Skeletal muscle tissue (tissue), 3 donors: ENCODE measurements at regions not wholly inside any gene's neighbourhood (a gene's known extent, or its start where the extent isn't known, plus 50 kb on each side); places are given as distances from the start of the nearest gene placed in this dataset.

Source experiments
- H3K27ac ChIP-seq: one replicate; pipeline ENCODE4 v1.7.0; 2013; ENCODE audit warnings: mild to moderate bottlenecking, low read depth, low read length, inconsistent platforms
- H3K27me3 ChIP-seq, 3 donors: one replicate each; pipeline ENCODE4 v1.7.0; 2013; ENCODE audit warnings: low read length in 3 of 3; ENCODE audit not compliant: control insufficient read depth in 3 of 3, insufficient read depth in 3 of 3
- H3K36me3 ChIP-seq, 3 donors: one replicate each; pipeline ENCODE4 v1.7.0; 2013; ENCODE audit warnings: low read length in 3 of 3; ENCODE audit not compliant: control insufficient read depth in 3 of 3, insufficient read depth in 3 of 3
- H3K4me1 ChIP-seq, 3 donors: one replicate each; pipeline ENCODE4 v1.7.0; 2013; ENCODE audit warnings: low read length in 3 of 3, mild to moderate bottlenecking in 3 of 3; ENCODE audit not compliant: control insufficient read depth in 3 of 3, insufficient read depth in 3 of 3
- H3K4me3 ChIP-seq, 3 donors: one replicate each; pipeline ENCODE4 v1.7.0; 2013; ENCODE audit warnings: low read length in 3 of 3
- H3K9ac ChIP-seq, 3 donors: one replicate each; pipeline ENCODE4 v1.7.0; 2013; ENCODE audit warnings: low read length in 3 of 3, mild to moderate bottlenecking in 3 of 3, moderate library complexity in 2 of 3, low read depth in 1 of 3
- H3K9me3 ChIP-seq, 3 donors: one replicate each; pipeline ENCODE4 v1.7.0; 2013; ENCODE audit warnings: low read length in 3 of 3; ENCODE audit not compliant: control insufficient read depth in 3 of 3
- donor health status: Osteomylitis.

GRCh38 chr2:176546550-176546949 is 277.3 kb downstream of the MTX2 start:
- Histone ChIP-seq H3K9me3 (no peaks in the 10 kb centered on the region), H3K9ac (no peak overlapping the region), H3K27ac (no peak overlapping the region), H3K4me3 (no peak overlapping the region), H3K36me3 (no peaks in the 10 kb centered on the region), H3K27me3 (no peaks in the 10 kb centered on the region), H3K4me1 (peaks cover 0 to 4% (median 4%) of the 10 kb centered on the region in 3 donors)

GRCh38 chr2:176552501-176553135 is 283.4 kb downstream of the MTX2 start:
- peaks cover 3 to 10% (median 4%) of the 10 kb centered on the region in 3 donors for H3K27me3 ChIP-seq
- no peaks in the 10 kb centered on the region for H3K36me3 ChIP-seq
- peak overlapping the region in 1 of 3 donors; percentile 17 for H3K4me3 ChIP-seq
- H3K9me3 ChIP-seq, result no peaks in the 10 kb centered on the region
- H3K4me1 ChIP-seq, result peaks cover 8 to 18% (median 9%) of the 10 kb centered on the region in 3 donors
- peak overlapping the region; percentile 39 for H3K27ac ChIP-seq
- peak overlapping the region in 1 of 3 donors; percentile 11 for H3K9ac ChIP-seq

- H3K9ac ChIP-seq, result peak overlapping the region; percentile 66 to 75 (median 73)
- H3K27me3 ChIP-seq, result peaks cover 3 to 10% (median 4%) of the 10 kb centered on the region in 3 donors
- H3K9me3 ChIP-seq, result no peaks in the 10 kb centered on the region
- no peaks in the 10 kb centered on the region for H3K36me3 ChIP-seq
- peak overlapping the region; percentile 72 to 81 (median 78) for H3K4me3 ChIP-seq
- H3K27ac ChIP-seq, result peak overlapping the region; percentile 53
- peaks cover 8 to 18% (median 9%) of the 10 kb centered on the region in 3 donors for H3K4me1 ChIP-seq
Measured at GRCh38 chr2:176553685-176554100, 284.5 kb downstream of the MTX2 start.

- Histone ChIP-seq H3K9me3 (no peaks in the 10 kb centered on the region), H3K27me3 (peaks cover 3 to 10% (median 4%) of the 10 kb centered on the region in 3 donors), H3K4me3 (peak overlapping the region; percentile 72 to 81 (median 78)), H3K9ac (peak overlapping the region; percentile 66 to 75 (median 73)), H3K36me3 (no peaks in the 10 kb centered on the region), H3K4me1 (peaks cover 8 to 18% (median 9%) of the 10 kb centered on the region in 3 donors), H3K27ac (peak overlapping the region; percentile 53)
Measured at GRCh38 chr2:176554101-176555048, 285.1 kb downstream of the MTX2 start.

GRCh38 chr2:176555112-176555511 is 285.9 kb downstream of the MTX2 start:
- Histone ChIP-seq H3K36me3 (no peaks in the 10 kb centered on the region), H3K4me1 (peaks cover 8 to 18% (median 9%) of the 10 kb centered on the region in 3 donors), H3K9ac (no peak overlapping the region), H3K9me3 (no peaks in the 10 kb centered on the region), H3K27me3 (peaks cover 3 to 10% (median 4%) of the 10 kb centered on the region in 3 donors), H3K4me3 (no peak overlapping the region), H3K27ac (no peak overlapping the region)

GRCh38 chr2:176555781-176556180 is 286.5 kb downstream of the MTX2 start:
- H3K27ac ChIP-seq, result no peak overlapping the region
- no peak overlapping the region for H3K4me3 ChIP-seq
- H3K9me3 ChIP-seq, result no peaks in the 10 kb centered on the region
- H3K27me3 ChIP-seq, result peaks cover 3 to 10% (median 4%) of the 10 kb centered on the region in 3 donors
- peaks cover 8 to 18% (median 9%) of the 10 kb centered on the region in 3 donors for H3K4me1 ChIP-seq
- H3K36me3 ChIP-seq, result no peaks in the 10 kb centered on the region
- no peak overlapping the region for H3K9ac ChIP-seq

- peaks cover 3 to 10% (median 4%) of the 10 kb centered on the region in 3 donors for H3K27me3 ChIP-seq
- no peak overlapping the region for H3K27ac ChIP-seq
- no peak overlapping the region for H3K9ac ChIP-seq
- no peaks in the 10 kb centered on the region for H3K36me3 ChIP-seq
- no peak overlapping the region for H3K4me3 ChIP-seq
- H3K4me1 ChIP-seq, result peaks cover 8 to 18% (median 9%) of the 10 kb centered on the region in 3 donors
- no peaks in the 10 kb centered on the region for H3K9me3 ChIP-seq
Measured at GRCh38 chr2:176556373-176556772, 287.1 kb downstream of the MTX2 start.

GRCh38 chr2:176557821-176558220 is 288.6 kb downstream of the MTX2 start:
- Histone ChIP-seq H3K9ac (no peak overlapping the region), H3K27me3 (peaks cover 3 to 10% (median 4%) of the 10 kb centered on the region in 3 donors), H3K9me3 (no peaks in the 10 kb centered on the region), H3K27ac (no peak overlapping the region), H3K4me1 (peaks cover 6 to 15% (median 9%) of the 10 kb centered on the region in 3 donors), H3K4me3 (no peak overlapping the region), H3K36me3 (no peaks in the 10 kb centered on the region)

- Histone ChIP-seq H3K4me1 (peaks cover 0 to 7% (median 6%) of the 10 kb centered on the region in 3 donors), H3K4me3 (no peak overlapping the region)
Measured at GRCh38 chr2:176558574-176559140, 289.4 kb downstream of the MTX2 start.

More at GRCh38 chr2:176558574-176559140, 289.4 kb downstream of the MTX2 start:
- H3K9ac ChIP-seq, result no peak overlapping the region
- no peaks in the 10 kb centered on the region for H3K9me3 ChIP-seq
- peaks cover 3 to 10% (median 4%) of the 10 kb centered on the region in 3 donors for H3K27me3 ChIP-seq
- H3K27ac ChIP-seq, result no peak overlapping the region
- no peaks in the 10 kb centered on the region for H3K36me3 ChIP-seq
